ENCODE measurements at regions not wholly inside any gene's neighbourhood (a gene's known extent, or its start where the extent isn't known, plus 50 kb on each side); places are given as distances from the start of the nearest gene placed in this dataset.
A peak's percentile ranks its signal among the peaks of the same experiment; 100 is the strongest.
"Not testable (repeated sequence)": the region's sequence is repeated elsewhere in the genome, so short reads cannot be mapped to it uniquely, and the experiment has no call there.

- DNase-seq (ENCODE audit: low read depth in 6 of 9, low spot score in 9 of 9); H3K4me3 ChIP-seq (ENCODE audit: low read length in 2 of 2); H3K4me1 ChIP-seq (ENCODE audit: control insufficient read depth in 2 of 2, insufficient read depth in 2 of 2, low read length in 2 of 2); H3K36me3 ChIP-seq (ENCODE audit: control insufficient read depth in 2 of 2, insufficient read depth in 2 of 2, low read length in 1 of 2); H3K27me3 ChIP-seq (ENCODE audit: control insufficient read depth in 2 of 2, insufficient read depth in 1 of 2, low read length in 1 of 2); H3K27ac ChIP-seq (ENCODE audit: low read depth in 1 of 2, low read length in 1 of 2); H3K9me3 ChIP-seq (ENCODE audit: control insufficient read depth in 2 of 2, insufficient read depth in 1 of 2, low read length in 1 of 2): not testable (repeated sequence)
- WGBS, result 93% methylated on average over 22 of the region's 22 CpGs
These were observed 302.8 kb downstream of the TFAP2B start for GRCh38 chr6:51121380-51121976.

- Histone ChIP-seq H3K27me3 (ENCODE audit: control insufficient read depth in 2 of 2, insufficient read depth in 1 of 2, low read length in 1 of 2) (no peaks in the 10 kb centered on the region), H3K36me3 (ENCODE audit: control insufficient read depth in 2 of 2, insufficient read depth in 2 of 2, low read length in 1 of 2) (no peaks in the 10 kb centered on the region), H3K9me3 (ENCODE audit: control insufficient read depth in 2 of 2, insufficient read depth in 1 of 2, low read length in 1 of 2) (no peaks in the 10 kb centered on the region), H3K4me3 (ENCODE audit: low read length in 2 of 2) (no peak overlapping the region), H3K27ac (ENCODE audit: low read depth in 1 of 2, low read length in 1 of 2) (no peak overlapping the region), H3K4me1 (ENCODE audit: control insufficient read depth in 2 of 2, insufficient read depth in 2 of 2, low read length in 2 of 2) (no peaks in the 10 kb centered on the region)
- no peak for DNase-seq (ENCODE audit: low read depth in 6 of 9, low spot score in 9 of 9)
These were observed 310.4 kb downstream of the TFAP2B start for GRCh38 chr6:51129043-51129442.

- DNase-seq (ENCODE audit: low read depth in 6 of 9, low spot score in 9 of 9), result no peak
- Histone ChIP-seq H3K27ac (ENCODE audit: low read depth in 1 of 2, low read length in 1 of 2) (no peak overlapping the region), H3K4me3 (ENCODE audit: low read length in 2 of 2) (no peak overlapping the region), H3K9me3 (ENCODE audit: control insufficient read depth in 2 of 2, insufficient read depth in 1 of 2, low read length in 1 of 2) (peaks cover 0 to 3% of the 10 kb centered on the region in 2 donors), H3K27me3 (ENCODE audit: control insufficient read depth in 2 of 2, insufficient read depth in 1 of 2, low read length in 1 of 2) (no peaks in the 10 kb centered on the region), H3K4me1 (ENCODE audit: control insufficient read depth in 2 of 2, insufficient read depth in 2 of 2, low read length in 2 of 2) (no peaks in the 10 kb centered on the region), H3K36me3 (ENCODE audit: control insufficient read depth in 2 of 2, insufficient read depth in 2 of 2, low read length in 1 of 2) (no peaks in the 10 kb centered on the region)
These were observed 319.1 kb downstream of the TFAP2B start for GRCh38 chr6:51137777-51138176.

- 87% methylated on average over 3 of the region's 3 CpGs for WGBS
- H3K9me3 ChIP-seq (ENCODE audit: control insufficient read depth in 2 of 2, insufficient read depth in 1 of 2, low read length in 1 of 2), result peaks cover 0 to 3% of the 10 kb centered on the region in 2 donors
- H3K27me3 ChIP-seq (ENCODE audit: control insufficient read depth in 2 of 2, insufficient read depth in 1 of 2, low read length in 1 of 2), result no peaks in the 10 kb centered on the region
These were observed 321.3 kb downstream of the TFAP2B start for GRCh38 chr6:51139950-51140385.

GRCh38 chr6:51141080-51141479 lies 322.4 kb downstream of the TFAP2B start:
- WGBS, result 86% methylated on average over 2 of the region's 2 CpGs
- DNase-seq (ENCODE audit: low read depth in 6 of 9, low spot score in 9 of 9), result no peak

More at GRCh38 chr6:51139950-51140385, 321.3 kb downstream of the TFAP2B start:
- Histone ChIP-seq H3K36me3 (ENCODE audit: control insufficient read depth in 2 of 2, insufficient read depth in 2 of 2, low read length in 1 of 2) (no peaks in the 10 kb centered on the region), H3K4me1 (ENCODE audit: control insufficient read depth in 2 of 2, insufficient read depth in 2 of 2, low read length in 2 of 2) (no peaks in the 10 kb centered on the region), H3K27ac (ENCODE audit: low read depth in 1 of 2, low read length in 1 of 2) (no peak overlapping the region), H3K4me3 (ENCODE audit: low read length in 2 of 2) (no peak overlapping the region)
- peak in 1 of 9 donors; percentile 3 for DNase-seq (ENCODE audit: low read depth in 6 of 9, low spot score in 9 of 9)

GRCh38 chr6:51147756-51148155 lies 329.1 kb downstream of the TFAP2B start:
- Histone ChIP-seq H3K27me3 (ENCODE audit: control insufficient read depth in 2 of 2, insufficient read depth in 1 of 2, low read length in 1 of 2) (no peaks in the 10 kb centered on the region), H3K27ac (ENCODE audit: low read depth in 1 of 2, low read length in 1 of 2) (no peak overlapping the region), H3K4me3 (ENCODE audit: low read length in 2 of 2) (no peak overlapping the region), H3K9me3 (ENCODE audit: control insufficient read depth in 2 of 2, insufficient read depth in 1 of 2, low read length in 1 of 2) (no peaks in the 10 kb centered on the region), H3K36me3 (ENCODE audit: control insufficient read depth in 2 of 2, insufficient read depth in 2 of 2, low read length in 1 of 2) (no peaks in the 10 kb centered on the region), H3K4me1 (ENCODE audit: control insufficient read depth in 2 of 2, insufficient read depth in 2 of 2, low read length in 2 of 2) (no peaks in the 10 kb centered on the region)
- DNase-seq (ENCODE audit: low read depth in 6 of 9, low spot score in 9 of 9), result no peak
- WGBS, result 94% methylated on average over 3 of the region's 3 CpGs

More at GRCh38 chr6:51141080-51141479, 322.4 kb downstream of the TFAP2B start:
- no peaks in the 10 kb centered on the region for H3K27me3 ChIP-seq (ENCODE audit: control insufficient read depth in 2 of 2, insufficient read depth in 1 of 2, low read length in 1 of 2)
- no peak overlapping the region for H3K4me3 ChIP-seq (ENCODE audit: low read length in 2 of 2)
- no peak overlapping the region for H3K27ac ChIP-seq (ENCODE audit: low read depth in 1 of 2, low read length in 1 of 2)
- H3K4me1 ChIP-seq (ENCODE audit: control insufficient read depth in 2 of 2, insufficient read depth in 2 of 2, low read length in 2 of 2), result no peaks in the 10 kb centered on the region
- H3K36me3 ChIP-seq (ENCODE audit: control insufficient read depth in 2 of 2, insufficient read depth in 2 of 2, low read length in 1 of 2), result no peaks in the 10 kb centered on the region
- peaks cover 0 to 3% of the 10 kb centered on the region in 2 donors for H3K9me3 ChIP-seq (ENCODE audit: control insufficient read depth in 2 of 2, insufficient read depth in 1 of 2, low read length in 1 of 2)

- H3K9me3 ChIP-seq (ENCODE audit: control insufficient read depth in 2 of 2, insufficient read depth in 1 of 2, low read length in 1 of 2), result no peaks in the 10 kb centered on the region
These were observed 333.9 kb downstream of the TFAP2B start for GRCh38 chr6:51152594-51152993.

GRCh38 chr6:51153109-51153508 lies 334.4 kb downstream of the TFAP2B start:
- Histone ChIP-seq H3K9me3 (ENCODE audit: control insufficient read depth in 2 of 2, insufficient read depth in 1 of 2, low read length in 1 of 2) (no peaks in the 10 kb centered on the region), H3K27ac (ENCODE audit: low read depth in 1 of 2, low read length in 1 of 2) (no peak overlapping the region), H3K4me3 (ENCODE audit: low read length in 2 of 2) (no peak overlapping the region), H3K27me3 (ENCODE audit: control insufficient read depth in 2 of 2, insufficient read depth in 1 of 2, low read length in 1 of 2) (no peaks in the 10 kb centered on the region), H3K36me3 (ENCODE audit: control insufficient read depth in 2 of 2, insufficient read depth in 2 of 2, low read length in 1 of 2) (no peaks in the 10 kb centered on the region), H3K4me1 (ENCODE audit: control insufficient read depth in 2 of 2, insufficient read depth in 2 of 2, low read length in 2 of 2) (no peaks in the 10 kb centered on the region)
- WGBS, result 84% methylated on average over 2 of the region's 2 CpGs
- no peak for DNase-seq (ENCODE audit: low read depth in 6 of 9, low spot score in 9 of 9)

More at GRCh38 chr6:51152594-51152993, 333.9 kb downstream of the TFAP2B start:
- no peaks in the 10 kb centered on the region for H3K27me3 ChIP-seq (ENCODE audit: control insufficient read depth in 2 of 2, insufficient read depth in 1 of 2, low read length in 1 of 2)
- H3K27ac ChIP-seq (ENCODE audit: low read depth in 1 of 2, low read length in 1 of 2), result no peak overlapping the region
- 87% methylated on average over 3 of the region's 3 CpGs for WGBS
- no peak overlapping the region for H3K4me3 ChIP-seq (ENCODE audit: low read length in 2 of 2)
- H3K36me3 ChIP-seq (ENCODE audit: control insufficient read depth in 2 of 2, insufficient read depth in 2 of 2, low read length in 1 of 2), result no peaks in the 10 kb centered on the region
- DNase-seq (ENCODE audit: low read depth in 6 of 9, low spot score in 9 of 9), result no peak
- H3K4me1 ChIP-seq (ENCODE audit: control insufficient read depth in 2 of 2, insufficient read depth in 2 of 2, low read length in 2 of 2), result no peaks in the 10 kb centered on the region

- not testable (repeated sequence) for H3K4me1 ChIP-seq (ENCODE audit: control insufficient read depth in 2 of 2, insufficient read depth in 2 of 2, low read length in 2 of 2)
- 92% methylated on average over 1 of the region's 1 CpG for WGBS
These were observed 336.3 kb downstream of the TFAP2B start for GRCh38 chr6:51154925-51155324.

More at GRCh38 chr6:51154925-51155324, 336.3 kb downstream of the TFAP2B start:
- not testable (repeated sequence) for H3K9me3 ChIP-seq (ENCODE audit: control insufficient read depth in 2 of 2, insufficient read depth in 1 of 2, low read length in 1 of 2); H3K27ac ChIP-seq (ENCODE audit: low read depth in 1 of 2, low read length in 1 of 2); H3K27me3 ChIP-seq (ENCODE audit: control insufficient read depth in 2 of 2, insufficient read depth in 1 of 2, low read length in 1 of 2); H3K4me3 ChIP-seq (ENCODE audit: low read length in 2 of 2); H3K36me3 ChIP-seq (ENCODE audit: control insufficient read depth in 2 of 2, insufficient read depth in 2 of 2, low read length in 1 of 2); DNase-seq (ENCODE audit: low read depth in 6 of 9, low spot score in 9 of 9)

Measured in thymus (tissue), 11 donors.